ENCODE measurements at regions not wholly inside any gene's neighbourhood (a gene's known extent, or its start where the extent isn't known, plus 50 kb on each side); places are given as distances from the start of the nearest gene placed in this dataset.
"Not testable (repeated sequence)": the region's sequence is repeated elsewhere in the genome, so short reads cannot be mapped to it uniquely, and the experiment has no call there.

DNA sequence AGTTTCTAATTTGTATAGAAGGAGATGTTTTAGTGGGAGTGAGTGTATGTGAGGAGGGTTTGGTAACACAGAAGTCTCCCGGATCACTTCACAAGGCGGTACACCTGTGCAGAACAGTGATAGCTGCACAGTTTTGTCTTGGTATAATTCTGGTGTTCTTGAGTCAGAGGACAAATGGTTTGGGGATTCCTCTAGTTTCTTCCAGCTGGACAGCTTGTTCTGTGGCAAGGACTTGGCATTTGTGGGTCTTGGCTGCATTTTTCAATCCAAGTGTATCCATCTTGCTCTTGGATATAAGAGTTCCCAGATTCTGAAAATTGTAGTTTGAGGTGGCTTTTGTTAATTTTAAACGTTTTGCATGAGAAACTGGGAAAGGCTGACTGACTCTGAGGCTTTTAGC lies 135.7 kb downstream of the AHR start:
- TF ChIP-seq, protein P1, sequence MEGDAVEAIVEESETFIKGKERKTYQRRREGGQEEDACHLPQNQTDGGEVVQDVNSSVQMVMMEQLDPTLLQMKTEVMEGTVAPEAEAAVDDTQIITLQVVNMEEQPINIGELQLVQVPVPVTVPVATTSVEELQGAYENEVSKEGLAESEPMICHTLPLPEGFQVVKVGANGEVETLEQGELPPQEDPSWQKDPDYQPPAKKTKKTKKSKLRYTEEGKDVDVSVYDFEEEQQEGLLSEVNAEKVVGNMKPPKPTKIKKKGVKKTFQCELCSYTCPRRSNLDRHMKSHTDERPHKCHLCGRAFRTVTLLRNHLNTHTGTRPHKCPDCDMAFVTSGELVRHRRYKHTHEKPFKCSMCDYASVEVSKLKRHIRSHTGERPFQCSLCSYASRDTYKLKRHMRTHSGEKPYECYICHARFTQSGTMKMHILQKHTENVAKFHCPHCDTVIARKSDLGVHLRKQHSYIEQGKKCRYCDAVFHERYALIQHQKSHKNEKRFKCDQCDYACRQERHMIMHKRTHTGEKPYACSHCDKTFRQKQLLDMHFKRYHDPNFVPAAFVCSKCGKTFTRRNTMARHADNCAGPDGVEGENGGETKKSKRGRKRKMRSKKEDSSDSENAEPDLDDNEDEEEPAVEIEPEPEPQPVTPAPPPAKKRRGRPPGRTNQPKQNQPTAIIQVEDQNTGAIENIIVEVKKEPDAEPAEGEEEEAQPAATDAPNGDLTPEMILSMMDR (IDR thresholded peaks at IDR 0.05) = no peak
- TF ChIP-seq EP300 (IDR thresholded peaks at IDR 0.05; ENCODE audit: low read depth) (no peak), POLR2AphosphoS5 (IDR thresholded peaks at IDR 0.05) (no peak), POLR2A (IDR thresholded peaks at IDR 0.05) (no peak)
- Histone ChIP-seq H3K4me1 (peaks cover 0 to 11% (median 2%) of the 10 kb centered on the region in 4 donors), H3K27me3 (no peaks in the 10 kb centered on the region), H3K9me3 (no peaks in the 10 kb centered on the region), H3K36me3 (no peaks in the 10 kb centered on the region), H3K4me3 (no peak overlapping the region), H3K27ac (no peak overlapping the region)
- DNase-seq = no peak
- WGBS, 2 donors (ENCODE audit: low coverage in 1 of 2) = 83 to 94% methylated on average over 2 to 3 of the region's 3 CpGs
- intact Hi-C loops (cut with DNase I; ENCODE audit: low total_unique reads) (no loop called here), in situ Hi-C loops (cut with MboI; ENCODE audit: low pct_ligation_motif_present in 1 of 4, low pct_unique_long_range_greater_than_20kb in 1 of 4, low sequenced_read_pairs in 3 of 4) (no loop called here)

DNA sequence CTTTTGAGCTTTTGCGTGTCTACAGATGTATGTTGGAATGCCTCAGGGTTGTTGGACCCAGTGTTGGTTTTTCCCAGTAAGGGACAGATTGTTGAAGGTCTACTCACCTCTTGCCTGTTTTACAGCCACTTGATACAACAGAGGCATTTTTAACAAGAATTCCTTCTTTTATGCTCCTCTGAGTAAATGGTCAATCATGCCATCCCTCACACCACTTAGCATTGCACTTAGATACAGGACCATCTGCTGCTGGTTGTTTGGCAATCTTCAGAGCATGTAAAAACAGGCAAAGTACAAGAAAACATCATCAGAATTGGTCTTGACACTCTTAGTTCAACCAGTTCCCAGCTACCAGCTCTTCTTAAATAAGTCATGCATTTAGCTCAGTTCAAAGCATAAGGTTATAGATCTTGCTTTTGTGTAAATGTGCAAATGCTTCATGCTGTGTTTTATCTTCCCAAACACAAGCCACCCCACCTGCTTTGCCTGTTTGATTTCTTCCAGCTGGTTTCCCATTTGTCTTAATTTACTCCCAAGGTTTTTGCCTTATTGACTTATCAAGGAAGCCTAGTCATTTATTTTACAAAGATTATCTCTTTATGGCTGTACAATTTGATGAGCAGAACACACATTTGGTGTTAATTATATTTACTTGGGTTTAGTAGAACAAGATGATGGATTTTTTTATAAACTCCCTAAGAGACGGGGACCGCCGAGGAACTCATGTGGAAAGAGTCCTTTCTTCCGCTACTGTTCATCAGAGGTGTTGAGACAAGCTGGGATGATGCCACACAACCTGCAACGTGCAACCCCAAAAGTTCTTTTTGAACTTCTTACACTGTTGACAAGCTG lies 136.6 kb downstream of the AHR start:
- H3K27me3 ChIP-seq = no peaks in the 10 kb centered on the region
- H3K4me3 ChIP-seq = no peak overlapping the region
- H3K27ac ChIP-seq = no peak overlapping the region
- WGBS, 2 donors (ENCODE audit: low coverage in 1 of 2) = 91 to 95% methylated on average over 5 to 6 of the region's 6 CpGs
- no peak for DNase-seq
- TF ChIP-seq POLR2A (IDR thresholded peaks at IDR 0.05) = no peak
- H3K4me1 ChIP-seq = peaks cover 0 to 19% (median 8%) of the 10 kb centered on the region in 4 donors
- intact Hi-C loops (cut with DNase I; ENCODE audit: low total_unique reads) = no loop called here
- H3K36me3 ChIP-seq = no peaks in the 10 kb centered on the region
- in situ Hi-C loops (cut with MboI; ENCODE audit: low pct_ligation_motif_present in 1 of 4, low pct_unique_long_range_greater_than_20kb in 1 of 4, low sequenced_read_pairs in 3 of 4) = no loop called here
- H3K9me3 ChIP-seq = no peaks in the 10 kb centered on the region

DNA sequence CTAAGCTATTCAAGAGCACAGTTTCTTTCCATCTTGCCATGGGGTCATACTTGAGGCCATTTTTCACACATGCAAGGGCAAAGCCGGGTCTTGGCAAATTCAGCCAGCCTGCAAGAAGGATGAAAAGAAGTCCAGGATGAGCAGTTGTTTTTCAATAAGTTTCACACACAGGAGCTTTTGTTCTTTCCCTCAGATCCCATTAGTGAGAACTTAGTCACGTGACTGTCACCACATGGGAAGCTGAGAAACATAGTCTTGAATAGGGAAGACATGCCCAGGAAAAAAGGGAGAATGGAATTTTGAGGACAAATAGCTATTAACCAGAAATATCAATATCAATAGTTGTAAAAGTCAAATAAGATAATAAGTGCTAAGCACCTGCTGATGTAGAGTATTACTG lies 137.7 kb downstream of the AHR start:
- H3K4me1 ChIP-seq = peaks cover 0 to 26% (median 11%) of the 10 kb centered on the region in 4 donors
- DNase-seq = no peak
- no peak for TF ChIP-seq EP300 (IDR thresholded peaks at IDR 0.05; ENCODE audit: low read depth)
- TF ChIP-seq, protein P1 (IDR thresholded peaks at IDR 0.05) = no peak
- no peak for TF ChIP-seq POLR2AphosphoS5 (IDR thresholded peaks at IDR 0.05)
- TF ChIP-seq POLR2A (IDR thresholded peaks at IDR 0.05) = no peak
- no peak overlapping the region for H3K27ac ChIP-seq
- no peak overlapping the region for H3K4me3 ChIP-seq
- in situ Hi-C loops (cut with MboI; ENCODE audit: low pct_ligation_motif_present in 1 of 4, low pct_unique_long_range_greater_than_20kb in 1 of 4, low sequenced_read_pairs in 3 of 4) (no loop called here), intact Hi-C loops (cut with DNase I; ENCODE audit: low total_unique reads) (no loop called here)
- no peaks in the 10 kb centered on the region for H3K9me3 ChIP-seq
- no peaks in the 10 kb centered on the region for H3K36me3 ChIP-seq
- no peaks in the 10 kb centered on the region for H3K27me3 ChIP-seq
- WGBS, 2 donors (ENCODE audit: low coverage in 1 of 2) = 67 to 86% methylated on average over 2 of the region's 2 CpGs

DNA sequence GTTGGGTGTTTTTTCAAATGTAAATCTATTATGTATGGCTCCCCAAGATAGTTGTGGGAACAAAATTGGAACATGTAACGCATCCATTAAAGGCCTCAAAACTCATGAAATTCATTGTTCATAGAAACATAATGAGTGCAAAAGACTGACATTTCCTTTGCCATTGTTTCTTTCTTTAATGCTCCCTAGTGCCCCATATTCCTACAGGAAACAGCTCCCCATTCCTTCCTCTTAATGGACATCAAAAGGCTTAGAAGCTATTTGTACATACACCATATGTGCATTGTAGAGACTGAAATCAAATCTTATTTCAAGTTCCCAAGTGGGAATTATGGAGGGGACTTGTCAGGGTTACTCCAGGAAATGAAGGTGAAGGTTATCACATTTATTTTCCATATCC lies 139.1 kb downstream of the AHR start:
- no peaks in the 10 kb centered on the region for H3K9me3 ChIP-seq
- TF ChIP-seq, protein P1 (IDR thresholded peaks at IDR 0.05) = no peak
- TF ChIP-seq POLR2A (IDR thresholded peaks at IDR 0.05) (no peak), POLR2AphosphoS5 (IDR thresholded peaks at IDR 0.05) (no peak), EP300 (IDR thresholded peaks at IDR 0.05; ENCODE audit: low read depth) (no peak)
- H3K36me3 ChIP-seq = no peaks in the 10 kb centered on the region
- H3K27ac ChIP-seq = no peak overlapping the region
- H3K4me3 ChIP-seq = no peak overlapping the region
- H3K27me3 ChIP-seq = no peaks in the 10 kb centered on the region
- in situ Hi-C loops (cut with MboI; ENCODE audit: low pct_ligation_motif_present in 1 of 4, low pct_unique_long_range_greater_than_20kb in 1 of 4, low sequenced_read_pairs in 3 of 4) (no loop called here), intact Hi-C loops (cut with DNase I; ENCODE audit: low total_unique reads) (no loop called here)
- DNase-seq = no peak
- 92 to 97% methylated on average over 1 of the region's 1 CpG for WGBS, 2 donors (ENCODE audit: low coverage in 1 of 2)
- H3K4me1 ChIP-seq = peaks cover 0 to 26% (median 11%) of the 10 kb centered on the region in 4 donors

DNA sequence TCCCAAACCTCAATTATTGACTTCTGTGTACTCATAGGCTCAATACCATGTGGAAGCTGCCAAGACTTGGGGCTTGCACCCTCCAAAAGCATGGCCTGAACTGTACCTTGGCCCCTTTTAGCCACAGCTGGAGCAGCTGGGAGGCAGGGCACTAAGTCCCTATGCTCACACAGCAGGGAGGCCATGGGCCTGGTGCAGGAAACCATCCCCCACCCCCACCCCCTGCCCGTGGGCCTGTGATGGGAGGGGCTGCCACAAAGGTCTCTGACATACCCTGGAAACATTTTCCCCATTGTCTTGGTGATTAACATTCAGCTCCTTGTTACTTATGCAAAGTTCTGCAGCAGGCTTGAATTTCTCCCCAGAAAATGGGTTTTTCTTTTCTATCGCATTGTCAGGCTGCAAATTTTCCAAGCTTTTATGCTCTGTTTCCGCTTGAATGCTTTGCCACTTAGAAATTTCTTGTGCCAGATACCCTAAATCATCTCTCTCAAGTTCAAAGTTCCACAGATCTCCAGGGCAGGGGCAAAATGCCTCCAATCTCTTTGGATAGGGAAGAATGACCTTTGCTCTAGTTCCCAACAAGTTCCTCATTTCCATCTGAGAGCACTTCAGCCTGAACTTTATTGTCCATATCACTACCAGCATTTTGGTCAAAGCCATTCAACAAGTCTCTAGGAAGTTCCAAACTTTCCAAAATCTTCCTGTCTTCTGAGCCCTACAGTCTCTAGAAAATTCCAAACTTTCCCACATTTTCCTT lies 141.8 kb downstream of the AHR start:
- Histone ChIP-seq H3K27ac (peak overlapping the region in 3 of 4 donors; percentile 65 to 70 (median 69)), H3K4me1 (peaks cover 0 to 38% (median 18%) of the 10 kb centered on the region in 4 donors)
- DNase-seq; intact Hi-C loops (cut with DNase I; ENCODE audit: low total_unique reads); H3K9me3 ChIP-seq; H3K27me3 ChIP-seq; H3K36me3 ChIP-seq; in situ Hi-C loops (cut with MboI; ENCODE audit: low pct_ligation_motif_present in 1 of 4, low pct_unique_long_range_greater_than_20kb in 1 of 4, low sequenced_read_pairs in 3 of 4); H3K4me3 ChIP-seq: not testable (repeated sequence)
- WGBS, 2 donors (ENCODE audit: low coverage in 1 of 2) = 82% methylated on average over 3 of the region's 3 CpGs; no CpG with 5 or more reads in 1 of the 2 donors
